DMS153 treated with DMSO at 0.1 percent for 48 hours (cell line): ENCODE measurements at regions not wholly inside any gene's neighbourhood (a gene's known extent, or its start where the extent isn't known, plus 50 kb on each side); places are given as distances from the start of the nearest gene placed in this dataset.

Experiments
- DNase-seq: peaks from one replicate; lab custom pipeline; 2025; ENCODE audit not compliant: unreplicated experiment; lab: John Stamatoyannopoulos, UW

DNA sequence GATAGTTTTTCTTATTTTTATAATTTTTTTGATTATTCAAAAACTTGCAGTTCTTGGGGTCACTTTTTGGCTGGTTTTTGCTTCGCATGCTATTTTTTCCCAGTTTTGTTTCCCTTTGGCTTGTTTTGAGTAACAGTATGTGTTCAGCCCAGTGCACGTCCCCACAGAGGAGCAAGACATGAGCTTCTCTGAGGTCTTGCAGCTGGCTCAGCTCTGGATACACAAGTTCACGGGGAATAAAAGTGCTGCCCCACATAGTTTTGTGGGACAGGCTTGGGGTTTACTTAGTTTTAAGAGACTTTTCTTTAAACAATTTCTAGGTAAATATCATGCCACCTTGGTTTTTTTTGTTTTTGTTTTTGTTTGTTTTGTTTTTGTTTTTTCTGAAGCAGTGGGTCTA, 297.8 kb upstream of the IRX1 start:
- DNase-seq: no peak

DNA sequence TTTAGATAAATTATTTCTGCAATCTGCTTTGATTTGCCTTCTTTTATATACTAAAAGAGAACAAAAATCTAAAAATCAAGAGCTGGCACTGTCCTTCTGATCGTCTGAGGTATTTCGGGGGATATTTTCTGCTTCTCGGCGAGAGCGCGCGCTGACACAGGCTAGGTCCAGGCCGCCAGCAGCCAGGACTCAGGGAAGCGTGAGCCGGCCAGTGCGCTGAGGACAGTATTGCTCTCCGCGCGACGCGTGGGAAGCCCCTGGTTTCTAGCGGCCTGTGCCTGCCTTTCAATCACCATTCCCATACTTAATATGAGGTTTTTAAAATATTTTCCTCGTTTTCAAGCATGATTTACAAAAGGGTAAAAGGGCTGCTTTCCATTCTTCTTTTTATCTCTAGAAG, 307.3 kb upstream of the IRX1 start:
- no peak for DNase-seq

DNA sequence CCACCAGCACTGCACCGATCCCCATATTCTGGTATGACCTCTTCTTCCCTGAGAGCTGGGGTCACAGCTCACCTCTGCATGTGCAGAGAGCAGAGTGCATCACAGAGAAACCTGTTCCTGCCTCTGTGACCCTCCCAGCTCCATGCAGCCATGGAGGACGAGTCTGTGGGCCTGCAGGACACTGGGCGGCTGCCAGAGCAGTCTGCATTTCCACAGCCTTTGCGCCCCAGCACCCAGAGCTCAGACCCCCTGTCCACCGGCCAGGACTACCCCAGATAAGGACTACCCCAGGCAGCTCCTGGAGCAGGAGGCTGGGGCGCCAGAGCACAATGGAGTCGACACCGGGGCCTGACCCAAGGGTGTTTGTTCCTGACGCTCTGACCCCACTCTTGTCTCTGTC, 308.1 kb upstream of the IRX1 start:
- DNase-seq: no peak

DNA sequence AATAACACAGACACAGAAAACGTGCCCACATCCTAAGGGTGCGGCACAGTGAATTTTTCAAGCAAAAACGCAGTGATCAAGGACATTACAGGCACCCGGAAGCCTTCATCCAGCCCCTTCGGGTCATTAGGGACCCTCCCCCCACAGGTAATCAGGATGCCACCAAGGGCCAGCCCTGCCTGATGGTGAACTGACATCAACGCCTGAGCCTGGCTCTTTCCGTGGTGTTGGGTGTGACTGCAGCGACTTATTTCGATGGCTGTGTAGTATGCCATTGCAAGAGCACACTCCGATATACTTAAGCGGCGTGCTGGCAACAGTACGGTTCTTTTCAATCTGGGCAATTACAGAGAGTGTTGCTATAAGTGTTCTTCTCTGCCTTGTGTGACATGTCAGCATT, 310.0 kb upstream of the IRX1 start:
- no peak for DNase-seq

DNA sequence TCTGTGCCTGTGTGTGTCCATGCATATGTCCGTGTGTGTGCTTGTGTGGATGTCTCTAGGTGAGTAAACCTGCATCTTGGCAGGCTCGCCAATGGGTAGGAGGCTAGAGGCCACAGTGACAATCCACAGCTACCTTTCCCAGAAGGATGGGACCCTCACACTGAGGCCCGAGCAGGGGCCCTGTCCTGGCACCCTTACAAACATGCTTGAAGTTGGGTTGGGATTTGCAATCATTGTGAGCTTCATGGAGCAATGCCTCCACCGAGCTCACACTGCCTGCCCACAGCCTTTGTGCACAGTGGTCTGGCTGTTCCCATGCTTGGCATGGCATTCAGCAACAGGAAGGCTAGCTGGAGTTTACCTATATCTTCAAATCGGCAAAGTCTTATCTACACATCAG, 311.1 kb upstream of the IRX1 start:
- DNase-seq: no peak

DNA sequence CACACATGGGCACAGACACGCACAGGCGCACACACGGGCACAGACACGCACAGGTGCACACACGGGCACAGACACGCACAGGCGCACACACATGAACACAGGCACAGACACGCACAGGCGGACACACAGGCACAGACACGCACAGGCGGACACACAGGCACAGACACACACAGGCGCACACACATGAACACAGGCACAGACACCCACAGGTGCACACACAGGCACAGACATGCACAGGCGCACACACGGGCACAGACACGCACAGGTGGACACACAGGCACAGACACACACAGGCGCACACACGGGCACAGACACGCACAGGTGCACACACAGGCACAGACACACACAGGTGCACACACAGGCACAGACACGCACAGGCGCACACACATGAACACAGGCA, 312.8 kb upstream of the IRX1 start:
- no peak for DNase-seq

DNA sequence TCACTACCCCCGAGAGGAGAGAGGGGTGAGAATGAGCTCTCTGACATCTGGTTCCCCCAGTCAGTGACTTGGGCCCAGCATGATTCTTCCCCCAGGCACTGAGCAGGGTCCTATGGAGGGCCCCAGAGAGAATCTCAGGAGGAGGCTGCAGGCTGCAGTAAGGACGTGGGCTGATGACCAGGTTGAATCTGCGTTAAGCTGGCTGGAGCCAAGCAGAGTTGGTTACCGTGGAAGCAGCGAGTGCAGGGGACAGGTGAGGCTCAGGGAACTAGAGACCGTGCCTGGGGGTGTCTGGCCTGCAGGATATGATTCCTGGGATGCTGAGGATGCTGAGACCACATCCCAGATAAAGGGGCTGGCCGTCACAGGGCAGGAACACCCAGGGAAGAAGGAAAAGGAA, 314.3 kb upstream of the IRX1 start:
- no peak for DNase-seq

DNA sequence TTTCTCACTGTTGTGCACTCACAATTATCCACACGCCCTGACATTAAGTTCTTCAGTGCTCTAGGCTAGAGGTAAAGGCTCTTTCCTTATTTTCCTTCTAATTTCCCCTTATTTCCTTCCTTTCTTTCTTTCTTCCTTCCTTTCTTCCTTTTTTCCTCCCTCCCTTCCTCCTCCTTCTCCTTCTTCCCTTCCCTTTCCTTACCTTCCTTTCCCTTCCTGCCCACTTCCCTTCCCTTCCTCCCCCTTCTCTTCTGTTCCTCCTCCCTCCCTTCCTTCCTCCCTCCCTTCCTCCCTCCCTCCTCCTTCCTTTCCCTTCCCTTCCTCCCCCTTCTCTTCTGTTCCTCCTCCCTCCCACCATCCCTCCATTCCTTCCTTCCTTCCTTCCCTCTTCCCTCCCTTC, 317.0 kb upstream of the IRX1 start:
- DNase-seq: no peak

DNA sequence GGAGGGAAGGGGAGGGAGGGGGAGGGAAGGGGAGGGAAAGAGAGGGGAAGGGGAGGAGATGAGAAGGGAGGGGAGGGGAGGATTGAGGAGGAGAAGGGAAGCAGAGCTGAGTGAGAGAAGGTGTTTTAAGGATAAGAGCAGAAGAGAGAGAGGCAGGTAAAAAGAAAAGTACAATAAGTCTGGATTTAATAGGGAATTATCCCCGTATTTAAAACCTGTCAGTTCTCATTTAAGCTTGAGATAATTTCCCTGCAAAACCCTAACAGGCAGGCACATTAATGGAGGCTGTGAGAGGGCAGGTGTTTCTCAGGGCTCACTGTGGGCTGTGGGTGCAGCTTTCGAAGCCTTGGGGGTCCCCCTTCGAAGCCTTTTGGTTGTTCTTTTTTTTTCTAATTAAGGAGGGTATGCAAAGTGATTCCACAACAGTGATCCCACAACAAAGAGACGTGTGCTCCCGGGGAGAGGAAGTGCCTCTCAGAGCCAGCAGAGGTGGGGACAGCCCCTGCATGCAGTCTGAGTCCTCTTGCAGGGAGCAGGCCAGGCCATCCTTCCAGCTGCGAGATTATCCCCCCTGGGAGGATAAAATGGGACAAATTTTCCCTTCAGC, 317.9 kb upstream of the IRX1 start:
- peak; percentile 5 for DNase-seq

DNA sequence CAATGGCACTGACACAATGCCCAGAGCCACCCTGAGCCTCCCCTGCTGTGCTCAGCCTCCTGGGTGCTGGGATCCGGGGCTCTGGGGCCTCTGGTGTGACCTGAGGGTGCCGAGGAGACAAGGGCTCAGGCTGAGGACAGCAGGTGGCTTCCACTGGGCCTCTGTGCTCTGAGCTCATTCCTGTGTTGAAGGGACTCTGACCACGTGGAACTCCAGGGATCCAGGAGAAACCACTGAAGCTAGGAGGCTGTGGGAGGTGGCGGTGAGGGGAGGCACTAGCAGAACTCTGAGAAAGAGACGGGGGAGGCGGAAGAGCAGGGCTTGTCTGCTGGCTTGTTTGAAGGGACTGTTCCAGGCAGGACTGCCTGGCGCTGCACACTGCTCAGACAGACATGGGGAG, 318.7 kb upstream of the IRX1 start:
- no peak for DNase-seq

DNA sequence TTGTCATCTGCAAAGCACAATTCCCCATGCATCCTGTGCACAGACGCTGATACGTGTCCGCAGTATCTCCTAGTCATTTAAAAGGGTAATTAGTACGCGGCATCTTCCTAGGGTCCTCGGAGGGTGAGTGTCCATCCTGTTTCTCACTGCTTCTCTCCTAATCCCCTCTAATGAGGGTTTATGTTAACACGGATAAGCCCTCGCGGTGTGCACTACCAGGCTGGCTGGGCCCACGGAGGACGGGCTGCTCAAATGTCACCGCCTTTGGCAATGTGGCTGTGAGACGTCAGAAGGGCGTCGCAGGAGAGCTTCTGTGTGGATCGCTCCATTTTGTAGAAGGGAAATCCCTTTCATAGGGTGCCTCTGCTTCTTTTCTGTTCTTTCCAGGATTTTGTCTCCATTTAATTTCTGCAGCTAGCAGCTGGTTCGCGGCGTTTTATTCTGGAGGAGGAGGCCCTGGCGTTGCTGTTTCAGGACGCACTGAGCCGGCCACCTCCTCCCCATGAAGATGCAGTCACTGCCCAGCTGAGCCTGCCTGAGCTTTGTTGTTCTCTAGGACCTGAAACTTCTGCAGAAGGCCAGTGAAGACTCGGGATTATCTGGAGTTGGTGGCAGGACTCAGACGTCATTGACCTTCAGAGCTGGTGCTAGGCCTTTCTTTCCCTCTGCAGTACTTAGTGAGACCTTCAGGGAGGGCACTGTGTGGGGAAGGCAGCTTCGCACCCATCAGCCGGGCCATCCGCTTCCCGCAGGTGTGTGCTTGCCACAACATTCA, 326.1 kb upstream of the IRX1 start:
- DNase-seq: no peak

DNA sequence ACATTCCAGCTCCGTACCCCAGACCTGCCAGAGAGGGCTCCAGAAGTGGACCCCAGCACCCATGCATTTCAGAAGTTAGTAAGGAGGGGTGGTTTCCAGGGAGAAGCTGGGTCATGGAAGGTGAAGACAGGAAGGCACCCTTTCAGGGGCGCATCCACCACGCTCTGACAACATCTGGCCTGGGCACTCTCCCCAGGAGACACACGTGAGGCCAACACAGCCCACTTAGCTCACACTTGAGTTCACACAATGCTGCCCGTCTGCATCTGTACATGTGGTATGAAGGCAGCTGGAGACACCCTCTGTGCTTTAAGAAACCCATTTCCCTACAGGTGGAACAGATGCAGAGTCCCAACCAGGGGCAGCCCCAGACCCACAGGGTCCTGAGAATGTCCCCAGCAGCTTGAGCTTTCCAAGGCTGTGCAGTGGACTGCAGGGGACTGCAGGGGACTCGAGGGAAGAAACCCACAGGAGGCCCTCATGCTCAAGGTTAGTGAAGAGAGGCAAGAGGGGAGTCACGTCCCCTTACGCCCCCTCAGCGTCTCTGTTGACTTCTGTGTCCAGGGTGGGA, 326.8 kb upstream of the IRX1 start:
- no peak for DNase-seq

DNA sequence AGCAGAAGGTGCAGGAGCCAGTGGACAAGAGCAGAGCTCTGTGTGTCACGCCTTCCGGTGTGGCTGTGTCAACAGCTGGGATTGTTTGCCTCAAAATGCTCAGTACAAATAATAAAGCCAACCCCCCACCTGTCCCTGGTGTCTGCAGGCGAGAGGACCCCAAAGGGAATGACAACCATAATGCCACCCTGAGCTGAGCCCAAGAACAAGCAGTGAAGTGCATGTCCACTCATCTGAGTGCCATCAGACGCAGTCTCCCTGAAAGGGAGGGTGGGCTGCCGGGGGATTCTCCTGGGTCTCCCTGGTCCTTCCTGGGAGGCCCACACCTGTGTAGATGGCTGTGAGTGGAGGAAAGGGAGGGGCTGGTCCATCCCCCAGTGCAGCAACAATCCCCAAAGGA, 328.8 kb upstream of the IRX1 start:
- DNase-seq: no peak

DNA sequence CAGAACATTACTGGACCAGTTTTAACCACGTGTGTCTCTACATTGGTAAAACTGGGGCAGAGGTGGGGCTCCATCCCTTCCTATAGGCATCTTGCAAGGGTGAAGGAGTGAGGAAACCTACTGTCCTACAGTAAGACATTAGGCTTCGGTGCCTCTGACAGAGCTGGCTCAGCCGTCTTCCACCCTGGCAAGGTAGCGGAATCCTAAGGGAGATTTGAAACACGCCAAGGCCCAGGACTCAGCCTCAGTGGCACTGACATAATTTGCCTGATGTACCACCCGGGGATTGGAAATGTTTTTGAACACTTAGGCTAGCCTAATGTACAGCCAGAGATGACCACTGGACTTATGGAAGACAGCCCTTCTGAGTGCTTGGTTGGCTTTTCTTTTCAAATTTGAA, 329.7 kb upstream of the IRX1 start:
- DNase-seq: no peak

DNA sequence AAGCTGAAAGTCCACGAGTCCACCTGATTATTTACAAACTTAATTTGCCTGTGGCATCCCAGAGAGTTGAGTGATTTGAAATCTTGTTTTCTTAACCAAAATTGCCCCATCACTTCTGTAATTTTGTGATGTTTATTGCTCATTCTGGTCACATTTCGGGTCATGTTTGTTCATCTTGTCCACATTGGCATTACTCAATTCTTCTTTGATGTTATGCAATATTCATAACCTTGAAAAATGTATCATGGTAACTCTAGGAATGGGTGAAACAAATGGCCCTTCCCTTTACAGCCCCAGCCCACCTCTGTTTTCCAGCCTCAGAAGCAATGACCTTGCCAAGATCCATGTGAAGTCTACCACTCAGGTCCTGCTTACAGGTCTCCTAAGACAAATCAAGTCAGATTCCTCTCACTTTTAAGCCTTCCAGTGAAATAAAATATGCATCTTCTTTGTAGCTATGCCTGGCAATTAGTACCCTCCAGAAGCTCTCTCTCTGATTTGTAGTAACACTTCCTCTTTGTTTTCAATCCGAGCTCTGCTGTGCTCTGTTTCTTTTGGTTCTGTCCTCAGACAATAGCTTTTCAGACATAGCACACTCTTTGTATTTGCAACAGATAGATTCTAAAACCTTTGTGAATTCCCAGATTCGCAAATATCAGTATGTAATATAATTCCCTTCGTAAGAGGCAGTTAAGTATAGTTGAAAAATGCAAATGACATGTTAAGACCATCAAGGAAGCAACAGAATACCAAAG, 330.3 kb upstream of the IRX1 start:
- no peak for DNase-seq

DNA sequence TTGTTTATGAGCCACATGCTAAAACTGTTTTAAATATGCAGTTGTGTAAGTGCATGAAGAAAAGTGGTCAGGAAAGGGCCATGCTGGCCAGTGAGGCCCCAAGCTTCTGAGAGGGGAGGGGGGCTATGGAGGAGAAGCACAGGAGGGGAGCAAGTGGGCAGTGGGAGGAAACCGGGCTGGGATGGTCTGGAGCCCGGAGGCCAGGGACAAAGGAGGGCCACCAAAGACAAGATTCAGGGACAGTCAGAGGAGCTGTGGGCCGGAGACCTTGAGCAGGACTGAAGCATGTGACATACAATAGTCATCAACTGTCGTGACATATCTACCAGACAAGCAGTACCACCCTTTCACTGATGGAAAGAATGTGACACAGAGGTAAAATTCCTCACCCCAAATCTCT, 333.2 kb upstream of the IRX1 start:
- DNase-seq: no peak

DNA sequence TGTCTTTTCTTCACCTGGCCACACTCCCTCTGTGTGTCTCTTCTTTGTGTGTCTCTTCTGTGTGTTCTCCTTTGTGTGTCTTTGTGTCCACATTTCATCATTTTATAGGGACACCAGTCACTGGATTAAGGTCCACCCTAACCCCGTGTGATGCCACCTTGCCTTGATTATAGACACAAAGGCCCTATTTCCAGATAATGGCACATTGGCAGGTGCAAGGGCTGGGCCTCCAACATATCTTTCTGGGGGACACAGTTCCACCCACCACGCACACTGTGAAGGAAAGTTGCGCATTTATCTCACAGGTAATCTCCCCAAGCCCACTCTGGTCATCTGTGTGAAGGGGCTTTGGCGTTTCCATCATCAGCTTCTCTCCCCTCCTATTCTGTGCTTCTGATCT, 334.6 kb upstream of the IRX1 start:
- DNase-seq: no peak

DNA sequence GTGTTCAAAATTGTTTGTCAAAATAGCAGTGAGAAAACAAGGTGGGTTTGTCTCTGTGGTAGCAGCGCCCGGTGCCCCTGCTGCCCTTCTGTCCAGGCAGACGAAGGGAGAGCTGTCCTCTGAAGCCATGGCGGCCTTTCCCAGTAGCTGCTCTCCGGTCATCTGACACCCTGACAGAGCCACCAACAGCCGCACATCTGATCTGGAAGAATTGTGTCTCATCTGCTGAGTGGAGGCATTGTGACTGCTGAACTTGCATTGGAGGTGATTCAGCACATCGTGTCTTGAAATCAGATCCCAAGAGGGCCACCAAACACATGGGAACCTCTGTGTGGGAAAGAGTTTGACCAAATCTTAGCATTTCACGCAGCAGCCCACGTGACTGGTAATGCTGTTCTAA, 337.6 kb upstream of the IRX1 start:
- no peak for DNase-seq

DNA sequence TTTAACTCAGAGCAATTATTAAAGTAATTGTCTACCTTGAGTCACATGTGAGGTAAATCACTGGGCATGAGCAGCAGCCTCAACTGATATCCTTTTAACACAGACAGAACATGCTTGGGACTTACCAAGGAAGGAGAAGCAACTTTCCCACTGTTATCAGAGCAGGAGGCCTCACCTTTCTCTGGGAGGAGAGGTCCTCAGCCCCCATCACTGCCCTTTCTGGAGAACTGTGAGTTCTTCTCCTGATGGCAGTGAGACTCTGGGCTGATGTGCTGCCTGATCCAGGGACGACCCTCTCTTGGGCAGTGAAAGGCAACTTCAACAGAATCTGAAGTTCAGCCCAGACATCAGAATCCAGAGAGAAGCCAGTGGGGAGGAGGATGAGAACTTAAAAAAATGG, 343.4 kb upstream of the IRX1 start:
- DNase-seq: no peak

DNA sequence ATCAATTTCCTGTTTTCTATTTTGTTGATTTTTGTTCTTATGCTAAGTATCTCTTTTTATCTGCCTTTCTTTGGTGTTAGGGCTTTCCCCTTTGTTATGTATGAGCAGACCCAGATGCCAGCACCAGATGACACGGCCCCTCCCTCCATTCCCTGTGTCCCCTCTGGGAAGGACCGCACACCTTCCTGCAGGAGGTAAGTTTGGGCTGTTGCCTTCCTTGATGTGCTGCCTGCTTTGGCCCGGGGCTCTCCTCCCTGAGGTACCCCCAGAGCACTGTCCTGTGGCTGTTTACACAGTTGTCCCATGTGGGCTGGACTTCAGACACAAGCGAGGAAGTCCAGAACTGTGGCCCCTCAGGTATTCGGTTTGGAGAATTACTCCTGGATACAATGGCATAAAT, 343.8 kb upstream of the IRX1 start:
- DNase-seq: no peak

DNA sequence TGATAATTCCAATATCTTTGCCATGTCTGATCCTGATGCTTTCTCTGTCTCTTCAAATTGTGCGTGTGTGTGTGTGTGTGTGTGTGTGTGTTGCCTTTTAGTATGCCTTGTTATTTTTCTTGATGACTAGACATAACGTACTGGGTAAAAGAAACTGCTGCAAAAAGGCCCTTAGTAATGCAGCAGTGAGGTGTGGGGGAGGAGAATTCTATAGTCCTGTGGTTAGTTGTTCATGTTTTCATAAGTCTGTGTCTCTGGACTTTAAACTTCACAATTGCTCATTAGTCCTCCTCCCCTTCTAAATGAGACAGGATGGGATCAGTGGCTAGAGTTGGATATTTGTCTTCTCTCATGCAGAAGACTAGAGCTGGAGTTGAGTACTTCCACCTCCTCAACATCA, 346.2 kb upstream of the IRX1 start:
- no peak for DNase-seq

DNA sequence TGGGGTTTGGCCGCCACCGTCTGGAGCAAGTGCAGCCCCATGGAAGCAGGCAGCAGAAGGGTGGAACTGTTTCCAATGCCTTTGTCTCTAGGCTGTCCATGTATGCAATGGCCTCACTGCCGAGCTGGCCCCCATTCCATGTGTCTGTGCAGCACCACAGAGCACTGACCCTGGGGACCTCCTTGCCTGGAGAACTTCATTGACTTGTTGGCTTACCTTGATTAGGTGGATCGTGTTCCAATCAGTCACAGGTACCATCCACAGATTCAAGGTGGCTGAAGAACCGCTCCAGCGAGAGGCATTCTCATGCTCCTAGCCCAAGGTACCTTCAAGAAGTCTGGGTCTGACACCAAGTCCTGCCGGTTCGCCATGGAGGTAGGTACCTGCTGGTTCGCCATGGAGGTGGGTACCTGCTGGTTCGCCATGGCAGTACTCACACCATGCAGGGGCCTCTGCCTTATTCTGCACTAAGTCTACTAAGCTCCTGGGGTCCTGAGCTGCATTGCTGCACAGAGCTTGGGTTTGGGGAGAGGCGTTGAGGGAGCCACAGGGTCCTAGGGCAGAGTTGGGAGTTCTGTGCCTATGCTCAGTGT, 358.3 kb upstream of the IRX1 start:
- DNase-seq: no peak
